B cell (primary cell): ENCODE measurements at regions not wholly inside any gene's neighbourhood (a gene's known extent, or its start where the extent isn't known, plus 50 kb on each side); places are given as distances from the start of the nearest gene placed in this dataset.

Experiments
- ATAC-seq: fragments of 200-7000 bp; cut with Tn5 transposase; one replicate; pipeline ENCODE4 v1.10.0; 2021; ENCODE audit warnings: low read depth, mild to moderate bottlenecking, moderate number of reproducible peaks, moderate library complexity
- CTCF ChIA-PET: fragments of 350-600 bp; sonication (Branson Sonifier 250); formaldehyde crosslinking; loops from one replicate; lab custom pipeline; 2021; ENCODE audit warnings: antibody characterized with exemption, inconsistent platforms; lab: Charles Lee
- POLR2A ChIA-PET: fragments of 350-600 bp; sonication (Branson Sonifier 250); formaldehyde crosslinking; loops from one replicate; lab custom pipeline; 2021; ENCODE audit warnings: antibody characterized with exemption; lab: Charles Lee
- DNase-seq: peaks from one replicate; pipeline ENCODE4 v3.0.0; 2013
- H2AFZ ChIP-seq: 2 replicates; pipeline ENCODE4 v1.6.1; 2012; ENCODE audit warnings: mild to moderate bottlenecking, low read depth, low read length; ENCODE audit not compliant: insufficient read depth, poor library complexity, severe bottlenecking
- H3K27ac ChIP-seq, 2 donors: 1 replicate in 1 of 2; 2 replicates in 1 of 2; pipeline ENCODE4 v1.5.1; 2012 to 2013; ENCODE audit warnings: low read length in 2 of 2, mild to moderate bottlenecking in 2 of 2, moderate library complexity in 1 of 2
- H3K27me3 ChIP-seq, 4 experiments: fragments of 200-600 bp in 1 of 4; sonication (generic) in 1 of 4; replicated peaks in 1 of 4; 1 replicate in 2 of 4; 2 replicates in 2 of 4; pipeline versions ENCODE4 v1.6.1 to v1.7.0; 2013 to 2016; ENCODE audit warnings: low read length in 3 of 4, mild to moderate bottlenecking in 2 of 4, mixed read lengths in 1 of 4, moderate library complexity in 1 of 4; ENCODE audit not compliant: insufficient read depth in 4 of 4, control insufficient read depth in 3 of 4; ENCODE audit errors: control extremely low read depth in 1 of 4
- H3K36me3 ChIP-seq, 2 experiments: replicated peaks in 1 of 2; 1 replicate in 1 of 2; 2 replicates in 1 of 2; pipeline versions ENCODE4 v1.6.1 to v1.7.1; 2013; ENCODE audit warnings: low read length in 1 of 2; ENCODE audit not compliant: insufficient read depth in 2 of 2, control insufficient read depth in 1 of 2; ENCODE audit errors: control extremely low read depth in 1 of 2, extremely low read depth in 1 of 2
- H3K4me1 ChIP-seq, 2 donors: fragments of 200-600 bp in 1 of 2; sonication (generic) in 1 of 2; 1 replicate in 1 of 2; 2 replicates in 1 of 2; pipeline versions ENCODE4 v1.5.1 to v1.6.1; 2013 to 2017; ENCODE audit warnings: low read length in 2 of 2; ENCODE audit not compliant: control insufficient read depth in 2 of 2, insufficient read depth in 2 of 2
- H3K4me2 ChIP-seq: replicated peaks from 2 replicates; pipeline ENCODE3; 2012; ENCODE audit warnings: mild to moderate bottlenecking, low read depth, low read length; ENCODE audit not compliant: poor library complexity, severe bottlenecking
- H3K4me3 ChIP-seq, 5 experiments: fragments of 200-600 bp in 1 of 5; sonication (generic) in 1 of 5; 1 replicate in 3 of 5; 2 replicates in 2 of 5; pipeline versions ENCODE4 v1.5.1 to v1.7.0; 2011 to 2016; ENCODE audit warnings: low read length in 4 of 5, mild to moderate bottlenecking in 4 of 5, low read depth in 2 of 5, control low read depth in 1 of 5, moderate library complexity in 1 of 5; ENCODE audit not compliant: insufficient read depth in 1 of 5; ENCODE audit errors: control extremely low read depth in 1 of 5, extremely low read depth in 1 of 5
- H3K79me2 ChIP-seq: fragments of 200-600 bp; sonication (generic); one replicate; pipeline ENCODE4 v1.6.0; 2016; ENCODE audit warnings: low read length; ENCODE audit not compliant: control insufficient read depth, insufficient read depth
- H3K9ac ChIP-seq: fragments of 200-600 bp; sonication (generic); 2 replicates; pipeline ENCODE4 v1.6.1; 2017; ENCODE audit warnings: mild to moderate bottlenecking, low read length, moderate library complexity
- H3K9me3 ChIP-seq, 3 donors: one replicate each; pipeline versions ENCODE4 v1.6.1 to v1.7.1; 2013; ENCODE audit warnings: low read length in 2 of 3; ENCODE audit not compliant: control insufficient read depth in 2 of 3, insufficient read depth in 1 of 3; ENCODE audit errors: control extremely low read depth in 1 of 3
- H4K20me1 ChIP-seq: 2 replicates; pipeline ENCODE4 v1.6.0; 2012; ENCODE audit warnings: mild to moderate bottlenecking, low read length; ENCODE audit not compliant: insufficient read depth, control insufficient read depth, poor library complexity, severe bottlenecking
- H3K27ac Mint-ChIP-seq: one replicate; pipeline ENCODE4 v1.8.0; 2021; ENCODE audit warnings: mixed read lengths
- H3K27me3 Mint-ChIP-seq: one replicate; pipeline ENCODE4 v1.8.0; 2021; ENCODE audit warnings: mixed read lengths
- H3K4me1 Mint-ChIP-seq: one replicate; pipeline ENCODE4 v1.8.0; 2021; ENCODE audit warnings: mixed read lengths
- H3K4me3 Mint-ChIP-seq: one replicate; pipeline ENCODE4 v1.8.0; 2021; ENCODE audit warnings: mixed read lengths
- H3K9me3 Mint-ChIP-seq: one replicate; pipeline ENCODE4 v1.8.0; 2022; ENCODE audit warnings: mixed read lengths; ENCODE audit not compliant: insufficient read depth
- EZH2 ChIP-seq: IDR thresholded peaks from 2 replicates; pipeline ENCODE4 v1.6.1; 2012; ENCODE audit warnings: borderline replicate concordance, low read depth, mild to moderate bottlenecking, moderate library complexity, low read length; ENCODE audit not compliant: insufficient read depth, poor library complexity, severe bottlenecking
- WGBS: methylation state at CpG from one replicate; pipeline ENCODE4 v1.1.5; 2013; ENCODE audit warnings: missing lambda C conversion rate; ENCODE audit not compliant: insufficient coverage; 5-methylcytosine and 5-hydroxymethylcytosine counted together
- intact Hi-C: fragments of 100-400 bp; cut with micrococcal nuclease; formaldehyde crosslinking; loops from one replicate; pipeline ENCODE4 v1.10.0; 2022
- TF ChIP-seq, protein P1 (sequence below): fragments of 200-600 bp; IDR thresholded peaks from one replicate; pipeline ENCODE4 v1.8.0; 2022; ENCODE audit warnings: antibody characterized with exemption, mild to moderate bottlenecking

DNA sequence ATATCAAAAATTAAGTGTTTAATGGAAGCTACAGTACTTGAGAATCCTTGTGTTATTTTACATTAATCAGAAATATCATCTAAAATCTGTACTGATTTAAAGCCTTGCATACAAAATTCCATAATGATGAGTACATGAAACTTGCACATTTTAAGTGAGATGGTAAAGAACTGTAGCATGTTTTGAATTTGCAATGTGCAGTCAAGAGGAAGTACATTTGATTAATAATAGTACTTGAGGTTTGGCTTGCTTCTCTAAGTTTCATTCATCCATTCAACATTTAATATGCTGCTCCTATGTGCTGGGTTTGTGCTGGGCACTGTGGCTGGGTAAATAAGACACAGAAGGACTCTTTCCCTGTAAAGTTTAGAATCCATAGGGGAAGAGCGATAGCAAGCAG lies 332.3 kb downstream of the CNTN3 start:
- no peaks in the 10 kb centered on the region for H3K27me3 ChIP-seq
- no peaks in the 10 kb centered on the region for H3K36me3 ChIP-seq
- no peak for TF ChIP-seq EZH2
- TF ChIP-seq, protein P1, sequence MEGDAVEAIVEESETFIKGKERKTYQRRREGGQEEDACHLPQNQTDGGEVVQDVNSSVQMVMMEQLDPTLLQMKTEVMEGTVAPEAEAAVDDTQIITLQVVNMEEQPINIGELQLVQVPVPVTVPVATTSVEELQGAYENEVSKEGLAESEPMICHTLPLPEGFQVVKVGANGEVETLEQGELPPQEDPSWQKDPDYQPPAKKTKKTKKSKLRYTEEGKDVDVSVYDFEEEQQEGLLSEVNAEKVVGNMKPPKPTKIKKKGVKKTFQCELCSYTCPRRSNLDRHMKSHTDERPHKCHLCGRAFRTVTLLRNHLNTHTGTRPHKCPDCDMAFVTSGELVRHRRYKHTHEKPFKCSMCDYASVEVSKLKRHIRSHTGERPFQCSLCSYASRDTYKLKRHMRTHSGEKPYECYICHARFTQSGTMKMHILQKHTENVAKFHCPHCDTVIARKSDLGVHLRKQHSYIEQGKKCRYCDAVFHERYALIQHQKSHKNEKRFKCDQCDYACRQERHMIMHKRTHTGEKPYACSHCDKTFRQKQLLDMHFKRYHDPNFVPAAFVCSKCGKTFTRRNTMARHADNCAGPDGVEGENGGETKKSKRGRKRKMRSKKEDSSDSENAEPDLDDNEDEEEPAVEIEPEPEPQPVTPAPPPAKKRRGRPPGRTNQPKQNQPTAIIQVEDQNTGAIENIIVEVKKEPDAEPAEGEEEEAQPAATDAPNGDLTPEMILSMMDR = no peak
- H3K4me2 ChIP-seq = no peak overlapping the region
- no peaks in the 10 kb centered on the region for H4K20me1 ChIP-seq
- POLR2A ChIA-PET = no interaction called here
- H3K4me3 ChIP-seq = no peak overlapping the region
- H3K4me1 ChIP-seq = no peaks in the 10 kb centered on the region
- intact Hi-C loops = no loop called here
- DNase-seq = no peak
- no peaks in the 10 kb centered on the region for H3K9me3 ChIP-seq
- CTCF ChIA-PET = no interaction called here
- H3K79me2 ChIP-seq = no peaks in the 10 kb centered on the region
- Mint-ChIP-seq H3K27ac (no peak overlapping the region), H3K9me3 (no peaks in the 10 kb centered on the region), H3K27me3 (no peaks in the 10 kb centered on the region), H3K4me3 (no peak overlapping the region), H3K4me1 (no peaks in the 10 kb centered on the region)
- H3K9ac ChIP-seq = no peak overlapping the region
- H3K27ac ChIP-seq = no peak overlapping the region
- WGBS = no CpG with 5 or more reads among the region's 1 CpG
- H2AFZ ChIP-seq = no peak overlapping the region
- ATAC-seq = no peak

DNA sequence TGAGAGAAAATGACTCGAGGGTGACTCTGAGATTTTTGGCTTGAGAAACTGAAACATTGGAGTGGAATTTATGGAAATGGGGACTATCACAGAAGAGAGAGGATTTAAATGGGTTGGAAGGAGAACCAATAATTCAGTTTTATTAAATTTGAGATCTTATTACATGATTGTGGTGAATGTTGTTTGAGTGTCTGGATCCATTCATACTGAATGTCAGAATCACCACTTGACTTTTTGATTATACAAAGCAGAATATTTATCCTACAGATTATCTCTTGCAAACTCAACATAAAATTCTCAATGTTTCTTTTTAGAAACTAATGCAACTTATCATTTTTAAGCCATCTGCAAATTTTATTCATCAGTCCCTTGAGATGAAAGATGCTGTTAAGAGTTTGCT lies 332.8 kb downstream of the CNTN3 start:
- POLR2A ChIA-PET = no interaction called here
- no peaks in the 10 kb centered on the region for H3K27me3 Mint-ChIP-seq
- H3K9me3 ChIP-seq = no peaks in the 10 kb centered on the region
- H3K27ac ChIP-seq = no peak overlapping the region
- 57% methylated on average over 1 of the region's 1 CpG for WGBS
- TF ChIP-seq EZH2 = no peak
- TF ChIP-seq, protein P1 = no peak
- no peak overlapping the region for H3K4me3 Mint-ChIP-seq
- H3K4me1 ChIP-seq = no peaks in the 10 kb centered on the region
- DNase-seq = no peak
- no peak overlapping the region for H2AFZ ChIP-seq
- no peaks in the 10 kb centered on the region for H3K4me1 Mint-ChIP-seq
- no peak overlapping the region for H3K27ac Mint-ChIP-seq
- H3K4me2 ChIP-seq = no peak overlapping the region
- H3K36me3 ChIP-seq = no peaks in the 10 kb centered on the region
- intact Hi-C loops = no loop called here
- no peak overlapping the region for H3K4me3 ChIP-seq
- ATAC-seq = no peak
- no peaks in the 10 kb centered on the region for H3K27me3 ChIP-seq
- CTCF ChIA-PET = no interaction called here
- no peaks in the 10 kb centered on the region for H4K20me1 ChIP-seq
- no peaks in the 10 kb centered on the region for H3K9me3 Mint-ChIP-seq
- no peaks in the 10 kb centered on the region for H3K79me2 ChIP-seq
- no peak overlapping the region for H3K9ac ChIP-seq
